ENCODE measurements at regions not wholly inside any gene's neighbourhood (a gene's known extent, or its start where the extent isn't known, plus 50 kb on each side); places are given as distances from the start of the nearest gene placed in this dataset.

DNA sequence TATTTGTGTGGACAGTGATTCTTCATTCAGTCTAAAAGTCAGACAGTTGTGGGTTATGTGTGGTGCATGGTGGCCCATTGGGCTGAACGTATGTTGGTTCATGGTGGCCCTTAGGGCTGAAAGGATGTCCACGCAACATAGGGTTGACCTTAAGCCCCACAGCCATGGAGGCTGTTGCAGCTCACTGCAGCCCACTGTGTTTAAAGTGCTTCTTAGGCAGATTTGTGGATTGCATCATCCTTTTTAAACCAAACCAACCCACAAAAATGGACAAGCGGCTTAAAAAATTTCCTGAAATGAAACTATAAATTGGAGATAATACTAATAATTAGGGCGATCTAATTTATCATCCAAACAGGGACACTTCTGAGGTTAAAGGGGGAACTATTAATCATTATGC, 219.0 kb upstream of the GATB start:
- no peak for DNase-seq (ENCODE audit: low read depth, low spot score)
- POLR2A ChIA-PET = no interaction called here
- TF ChIP-seq, protein P1, sequence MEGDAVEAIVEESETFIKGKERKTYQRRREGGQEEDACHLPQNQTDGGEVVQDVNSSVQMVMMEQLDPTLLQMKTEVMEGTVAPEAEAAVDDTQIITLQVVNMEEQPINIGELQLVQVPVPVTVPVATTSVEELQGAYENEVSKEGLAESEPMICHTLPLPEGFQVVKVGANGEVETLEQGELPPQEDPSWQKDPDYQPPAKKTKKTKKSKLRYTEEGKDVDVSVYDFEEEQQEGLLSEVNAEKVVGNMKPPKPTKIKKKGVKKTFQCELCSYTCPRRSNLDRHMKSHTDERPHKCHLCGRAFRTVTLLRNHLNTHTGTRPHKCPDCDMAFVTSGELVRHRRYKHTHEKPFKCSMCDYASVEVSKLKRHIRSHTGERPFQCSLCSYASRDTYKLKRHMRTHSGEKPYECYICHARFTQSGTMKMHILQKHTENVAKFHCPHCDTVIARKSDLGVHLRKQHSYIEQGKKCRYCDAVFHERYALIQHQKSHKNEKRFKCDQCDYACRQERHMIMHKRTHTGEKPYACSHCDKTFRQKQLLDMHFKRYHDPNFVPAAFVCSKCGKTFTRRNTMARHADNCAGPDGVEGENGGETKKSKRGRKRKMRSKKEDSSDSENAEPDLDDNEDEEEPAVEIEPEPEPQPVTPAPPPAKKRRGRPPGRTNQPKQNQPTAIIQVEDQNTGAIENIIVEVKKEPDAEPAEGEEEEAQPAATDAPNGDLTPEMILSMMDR (IDR thresholded peaks at IDR 0.05; ENCODE audit: insufficient read depth, low read length, missing control alignments) = no peak
- CTCF ChIA-PET = no interaction called here
- H3K4me3 ChIP-seq (ENCODE audit: low read depth, low read length) = no peak overlapping the region

GRCh38 chr4:151968643-151969042, 207.8 kb upstream of the GATB start:
- POLR2A ChIA-PET = no interaction called here
- TF ChIP-seq, protein P1 (IDR thresholded peaks at IDR 0.05; ENCODE audit: insufficient read depth, low read length, missing control alignments) = no peak
- H3K4me3 ChIP-seq (ENCODE audit: low read depth, low read length) = no peak overlapping the region
- CTCF ChIA-PET = no interaction called here
- no peak for DNase-seq (ENCODE audit: low read depth, low spot score)

GRCh38 chr4:151967074-151967473, 206.3 kb upstream of the GATB start:
- H3K4me3 ChIP-seq (ENCODE audit: low read depth, low read length) = no peak overlapping the region
- ChIA-PET POLR2A (no interaction called here), CTCF (no interaction called here)
- no peak for DNase-seq (ENCODE audit: low read depth, low spot score)
- TF ChIP-seq, protein P1 (IDR thresholded peaks at IDR 0.05; ENCODE audit: insufficient read depth, low read length, missing control alignments) = no peak

DNA sequence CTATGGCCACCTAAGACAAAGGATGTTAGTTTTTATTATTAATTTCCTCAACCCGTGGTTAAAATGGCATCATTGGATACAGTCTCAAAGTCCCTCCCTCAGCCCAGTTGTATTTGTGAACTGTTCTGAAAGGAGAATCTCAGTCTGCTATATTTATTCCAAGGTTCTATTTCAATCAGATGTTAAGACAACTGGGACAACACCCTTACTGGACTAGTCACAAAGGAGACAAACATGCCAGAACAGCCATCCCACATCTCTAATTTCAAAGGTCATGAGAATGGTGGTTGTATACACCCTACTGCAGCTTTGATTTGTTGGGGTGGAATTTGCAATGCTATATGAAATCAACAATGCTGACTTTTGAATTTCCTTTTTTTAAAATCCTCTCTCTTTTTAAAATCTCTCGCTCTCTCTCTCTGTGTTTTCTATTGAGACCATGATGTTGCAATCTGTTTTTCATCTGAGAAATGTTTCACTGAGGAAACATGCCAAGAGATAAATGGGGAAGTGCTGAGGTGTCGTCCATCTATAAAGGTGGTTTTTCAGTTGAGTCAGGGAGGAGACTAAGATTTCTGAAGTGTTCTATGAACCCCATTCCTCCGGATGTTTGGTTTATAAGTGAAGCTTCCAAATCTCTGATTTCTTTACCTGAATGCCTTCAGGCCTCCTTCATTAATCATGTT, 201.5 kb upstream of the GATB start:
- no peak overlapping the region for H3K4me3 ChIP-seq (ENCODE audit: low read depth, low read length)
- CTCF ChIA-PET = no interaction called here
- POLR2A ChIA-PET = no interaction called here
- no peak for DNase-seq (ENCODE audit: low read depth, low spot score)
- TF ChIP-seq, protein P1 (IDR thresholded peaks at IDR 0.05; ENCODE audit: insufficient read depth, low read length, missing control alignments) = no peak

DNA sequence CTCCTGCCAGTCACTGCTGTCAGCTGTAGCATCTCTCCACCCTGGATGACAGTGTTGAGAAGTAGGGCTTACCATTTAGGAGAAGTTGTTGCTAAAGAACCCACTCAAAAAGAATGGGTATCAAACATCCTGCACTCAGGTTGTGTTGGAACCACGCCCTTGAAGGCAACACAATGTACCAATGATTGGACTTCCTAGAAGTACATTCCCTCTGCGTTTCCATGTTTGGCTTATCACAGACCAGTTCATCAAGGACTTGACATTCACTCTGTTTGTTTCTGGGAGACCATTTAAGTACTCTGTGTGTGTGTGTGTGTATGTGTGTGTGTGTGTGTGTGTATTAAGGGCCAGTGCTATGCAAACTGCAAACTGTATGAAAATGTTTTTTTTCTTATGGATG, 200.6 kb upstream of the GATB start:
- CTCF ChIA-PET = no interaction called here
- no peak for DNase-seq (ENCODE audit: low read depth, low spot score)
- TF ChIP-seq, protein P1 (IDR thresholded peaks at IDR 0.05; ENCODE audit: insufficient read depth, low read length, missing control alignments) = no peak
- POLR2A ChIA-PET = interaction anchor here (0.5 kb wide), 1 partner anchor 854 kb away, joined by 3 read pairs; no protein-coding TSS in a partner anchor
- no peak overlapping the region for H3K4me3 ChIP-seq (ENCODE audit: low read depth, low read length)

GRCh38 chr4:151960449-151961230, 199.8 kb upstream of the GATB start:
- no peak for DNase-seq (ENCODE audit: low read depth, low spot score)
- CTCF ChIA-PET = no interaction called here
- POLR2A ChIA-PET = interaction anchor here (0.5 kb wide), 1 partner anchor 853 kb away, joined by 3 read pairs; no protein-coding TSS in a partner anchor
- TF ChIP-seq, protein P1 (IDR thresholded peaks at IDR 0.05; ENCODE audit: insufficient read depth, low read length, missing control alignments) = no peak
- H3K4me3 ChIP-seq (ENCODE audit: low read depth, low read length) = no peak overlapping the region
